Sigmoid colon (tissue), 4 donors: ENCODE measurements at regions not wholly inside any gene's neighbourhood (a gene's known extent, or its start where the extent isn't known, plus 50 kb on each side); places are given as distances from the start of the nearest gene placed in this dataset.

Experiments used
- EP300 ChIP-seq, 4 donors: sonication (generic); formaldehyde crosslinking; IDR thresholded peaks; one replicate each; pipeline ENCODE4 v1.6.1; 2017; ENCODE audit warnings: antibody characterized with exemption in 4 of 4
- POLR2A ChIP-seq, 2 donors: fragments of 450-650 bp; IDR thresholded peaks; one replicate each; pipeline ENCODE4 v1.6.1; 2016; ENCODE audit warnings: antibody characterized with exemption in 2 of 2, mild to moderate bottlenecking in 2 of 2, moderate library complexity in 2 of 2
- POLR2AphosphoS5 ChIP-seq, 4 donors: sonication (generic); formaldehyde crosslinking; IDR thresholded peaks; one replicate each; pipeline ENCODE4 v1.6.1; 2017; ENCODE audit warnings: antibody characterized with exemption in 4 of 4
- TF ChIP-seq, protein P1 (sequence below), 4 experiments: fragments of 450-650 bp in 3 of 4; fragments of 200-600 bp in 1 of 4; IDR thresholded peaks; one replicate each; pipeline ENCODE4 v1.5.1; 2016 to 2019; ENCODE audit warnings: antibody characterized with exemption in 4 of 4, mild to moderate bottlenecking in 3 of 4, moderate library complexity in 2 of 4

DNA sequence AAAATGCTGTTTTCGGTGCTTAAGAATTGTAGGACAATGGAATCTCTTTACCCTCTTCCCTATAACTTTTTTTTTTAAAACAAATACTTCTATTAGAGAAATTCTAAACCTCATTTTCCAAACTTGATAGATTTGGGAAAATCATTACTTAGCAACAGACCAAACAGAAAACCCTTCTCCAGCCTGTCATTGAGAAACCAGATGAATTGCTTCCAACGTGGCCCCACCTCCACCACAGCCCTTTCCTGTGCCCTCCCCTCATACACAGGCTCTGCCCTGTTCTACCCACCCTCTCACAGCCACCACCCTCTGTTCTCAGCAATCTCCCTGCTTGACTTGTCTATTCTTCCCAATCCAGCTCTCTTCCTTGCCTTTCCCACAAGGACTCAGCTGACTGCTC lies 221.2 kb downstream of the DMRT2 start:
- TF ChIP-seq, protein P1, sequence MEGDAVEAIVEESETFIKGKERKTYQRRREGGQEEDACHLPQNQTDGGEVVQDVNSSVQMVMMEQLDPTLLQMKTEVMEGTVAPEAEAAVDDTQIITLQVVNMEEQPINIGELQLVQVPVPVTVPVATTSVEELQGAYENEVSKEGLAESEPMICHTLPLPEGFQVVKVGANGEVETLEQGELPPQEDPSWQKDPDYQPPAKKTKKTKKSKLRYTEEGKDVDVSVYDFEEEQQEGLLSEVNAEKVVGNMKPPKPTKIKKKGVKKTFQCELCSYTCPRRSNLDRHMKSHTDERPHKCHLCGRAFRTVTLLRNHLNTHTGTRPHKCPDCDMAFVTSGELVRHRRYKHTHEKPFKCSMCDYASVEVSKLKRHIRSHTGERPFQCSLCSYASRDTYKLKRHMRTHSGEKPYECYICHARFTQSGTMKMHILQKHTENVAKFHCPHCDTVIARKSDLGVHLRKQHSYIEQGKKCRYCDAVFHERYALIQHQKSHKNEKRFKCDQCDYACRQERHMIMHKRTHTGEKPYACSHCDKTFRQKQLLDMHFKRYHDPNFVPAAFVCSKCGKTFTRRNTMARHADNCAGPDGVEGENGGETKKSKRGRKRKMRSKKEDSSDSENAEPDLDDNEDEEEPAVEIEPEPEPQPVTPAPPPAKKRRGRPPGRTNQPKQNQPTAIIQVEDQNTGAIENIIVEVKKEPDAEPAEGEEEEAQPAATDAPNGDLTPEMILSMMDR (IDR thresholded peaks at IDR 0.05), result no peak
- TF ChIP-seq POLR2AphosphoS5 (IDR thresholded peaks at IDR 0.05) (no peak), POLR2A (IDR thresholded peaks at IDR 0.05) (no peak), EP300 (IDR thresholded peaks at IDR 0.05) (no peak)
